Nephron (organoid): ENCODE measurements at regions not wholly inside any gene's neighbourhood (a gene's known extent, or its start where the extent isn't known, plus 50 kb on each side); places are given as distances from the start of the nearest gene placed in this dataset.

Source experiments
- H3K27ac Mint-ChIP-seq, 3 experiments: 2 replicates each; pipeline ENCODE4 v1.8.0; 2020; ENCODE audit warnings: mixed read lengths in 3 of 3, mild to moderate bottlenecking in 2 of 3, moderate library complexity in 1 of 3
- H3K27me3 Mint-ChIP-seq: 2 replicates; pipeline ENCODE4 v1.8.0; 2021; ENCODE audit warnings: low read depth, mild to moderate bottlenecking, moderate library complexity, mixed read lengths
- H3K36me3 Mint-ChIP-seq: 2 replicates; pipeline ENCODE4 v1.8.0; 2020; ENCODE audit warnings: low read depth, mixed read lengths
- H3K4me1 Mint-ChIP-seq: 2 replicates; pipeline ENCODE4 v1.8.0; 2020; ENCODE audit warnings: mixed read lengths
- H3K4me3 Mint-ChIP-seq, 3 experiments: 2 replicates each; pipeline ENCODE4 v1.8.0; 2020; ENCODE audit warnings: mild to moderate bottlenecking in 3 of 3, mixed read lengths in 3 of 3, moderate library complexity in 2 of 3
- H3K9me3 Mint-ChIP-seq: 2 replicates; pipeline ENCODE4 v1.8.0; 2020; ENCODE audit warnings: mixed read lengths
- CTCF ChIP-seq, 3 experiments: fragments of 200-600 bp; sonication (generic); IDR thresholded peaks; one replicate each; pipeline ENCODE4 v1.5.0; 2021; ENCODE audit warnings: antibody characterized with exemption in 3 of 3; ENCODE audit not compliant: unreplicated experiment in 3 of 3

GRCh38 chr3:159620281-159620680, 368.4 kb upstream of the IL12A start:
- Mint-ChIP-seq H3K9me3 (no peaks in the 10 kb centered on the region), H3K27ac (no peak overlapping the region), H3K4me3 (no peak overlapping the region), H3K36me3 (no peaks in the 10 kb centered on the region), H3K27me3 (peaks cover 9% of the 10 kb centered on the region), H3K4me1 (peaks cover 10% of the 10 kb centered on the region)
- TF ChIP-seq CTCF (IDR thresholded peaks at IDR 0.05; ENCODE audit: unreplicated experiment in 3 of 3), result no peak

- H3K27ac Mint-ChIP-seq, result no peak overlapping the region
- no peaks in the 10 kb centered on the region for H3K36me3 Mint-ChIP-seq
- no peak for TF ChIP-seq CTCF (IDR thresholded peaks at IDR 0.05; ENCODE audit: unreplicated experiment in 3 of 3)
- H3K4me3 Mint-ChIP-seq, result no peak overlapping the region
- peaks cover 10% of the 10 kb centered on the region for H3K4me1 Mint-ChIP-seq
- peaks cover 9% of the 10 kb centered on the region for H3K27me3 Mint-ChIP-seq
- H3K9me3 Mint-ChIP-seq, result no peaks in the 10 kb centered on the region
Measured at GRCh38 chr3:159620873-159621272, 367.8 kb upstream of the IL12A start.

- H3K9me3 Mint-ChIP-seq, result no peaks in the 10 kb centered on the region
- no peaks in the 10 kb centered on the region for H3K36me3 Mint-ChIP-seq
- TF ChIP-seq CTCF (IDR thresholded peaks at IDR 0.05; ENCODE audit: unreplicated experiment in 3 of 3), result no peak
- H3K4me3 Mint-ChIP-seq, result no peak overlapping the region
- H3K27ac Mint-ChIP-seq, result no peak overlapping the region
- peaks cover 4% of the 10 kb centered on the region for H3K27me3 Mint-ChIP-seq
- H3K4me1 Mint-ChIP-seq, result peaks cover 1% of the 10 kb centered on the region
Measured at GRCh38 chr3:159624616-159625015, 364.0 kb upstream of the IL12A start.

GRCh38 chr3:159625594-159625993, 363.0 kb upstream of the IL12A start:
- no peak for TF ChIP-seq CTCF (IDR thresholded peaks at IDR 0.05; ENCODE audit: unreplicated experiment in 3 of 3)
- no peaks in the 10 kb centered on the region for H3K9me3 Mint-ChIP-seq
- H3K4me3 Mint-ChIP-seq, result no peak overlapping the region
- H3K36me3 Mint-ChIP-seq, result no peaks in the 10 kb centered on the region
- H3K27me3 Mint-ChIP-seq, result peaks cover 4% of the 10 kb centered on the region
- H3K27ac Mint-ChIP-seq, result no peak overlapping the region
- no peaks in the 10 kb centered on the region for H3K4me1 Mint-ChIP-seq

- H3K9me3 Mint-ChIP-seq, result no peaks in the 10 kb centered on the region
Measured at GRCh38 chr3:159626598-159626997, 362.0 kb upstream of the IL12A start.

More at GRCh38 chr3:159626598-159626997, 362.0 kb upstream of the IL12A start:
- TF ChIP-seq CTCF (IDR thresholded peaks at IDR 0.05; ENCODE audit: unreplicated experiment in 3 of 3), result no peak
- no peak overlapping the region for H3K4me3 Mint-ChIP-seq
- no peak overlapping the region for H3K27ac Mint-ChIP-seq
- peaks cover 4% of the 10 kb centered on the region for H3K27me3 Mint-ChIP-seq
- H3K36me3 Mint-ChIP-seq, result no peaks in the 10 kb centered on the region
- H3K4me1 Mint-ChIP-seq, result no peaks in the 10 kb centered on the region
